Muscle of leg (tissue), 3 donors: ENCODE measurements at regions not wholly inside any gene's neighbourhood (a gene's known extent, or its start where the extent isn't known, plus 50 kb on each side); places are given as distances from the start of the nearest gene placed in this dataset.

Experiments used
- DNase-seq: peaks from one replicate; pipeline ENCODE4 v3.0.0; 2013
- H3K27ac ChIP-seq: one replicate; pipeline ENCODE4 v1.5.1; 2013; ENCODE audit warnings: mild to moderate bottlenecking, low read length, control low read depth
- H3K27me3 ChIP-seq: one replicate; pipeline ENCODE4 v1.6.1; 2013; ENCODE audit warnings: low read length; ENCODE audit not compliant: control insufficient read depth, insufficient read depth
- H3K36me3 ChIP-seq: one replicate; pipeline ENCODE4 v1.6.1; 2013; ENCODE audit warnings: low read length; ENCODE audit not compliant: control insufficient read depth, insufficient read depth
- H3K4me1 ChIP-seq: one replicate; pipeline ENCODE4 v1.6.1; 2013; ENCODE audit warnings: low read length; ENCODE audit not compliant: control insufficient read depth, insufficient read depth
- H3K4me3 ChIP-seq: one replicate; pipeline ENCODE4 v1.5.1; 2013; ENCODE audit warnings: low read length, control low read depth
- H3K9me3 ChIP-seq: replicated peaks from 2 replicates; pipeline ENCODE4 v1.6.1; 2013; ENCODE audit warnings: low read depth, low read length; ENCODE audit not compliant: control insufficient read depth
- WGBS: methylation state at CpG from one replicate; pipeline ENCODE4 v1.1.5; 2013; ENCODE audit warnings: missing lambda C conversion rate; ENCODE audit not compliant: insufficient coverage; 5-methylcytosine and 5-hydroxymethylcytosine counted together

DNA sequence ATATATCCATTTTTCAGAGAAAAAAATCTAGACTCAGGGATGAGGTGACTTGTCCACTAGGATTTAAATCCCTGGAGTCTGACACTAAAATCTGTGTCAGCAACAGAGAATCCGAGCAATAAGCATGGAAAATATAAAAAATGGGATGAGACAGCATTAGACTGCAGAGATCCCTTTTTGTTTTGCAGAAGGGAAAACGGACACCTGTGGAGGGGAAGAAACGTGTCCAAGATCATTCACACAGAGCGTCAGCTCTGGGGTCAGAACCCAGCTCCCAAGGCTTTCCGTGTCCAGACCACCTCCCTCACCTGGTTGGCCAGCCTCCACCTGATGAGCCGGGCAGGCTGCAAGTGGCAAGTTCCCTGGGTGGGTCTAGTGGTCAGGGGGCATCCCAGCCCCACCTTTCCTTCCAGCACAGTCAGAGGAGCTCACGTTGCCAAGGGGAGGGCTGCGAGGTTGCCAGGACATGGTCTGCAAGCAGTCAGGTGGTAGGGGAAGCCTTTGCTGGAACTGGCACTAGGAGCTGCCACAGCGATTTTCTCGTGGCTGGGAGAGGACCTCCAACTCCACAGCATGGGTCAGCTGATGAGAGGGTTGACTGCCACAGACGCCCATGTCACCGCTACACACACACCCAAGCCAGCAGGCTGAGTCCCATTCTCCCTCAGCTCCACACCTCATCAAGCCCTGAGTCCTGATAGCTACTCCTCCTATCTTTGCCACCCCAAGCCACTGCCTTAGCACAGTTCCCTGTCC lies 65.9 kb upstream of the CPLX2 start:
- DNase-seq, result no peak
- Histone ChIP-seq H3K9me3 (no peaks in the 10 kb centered on the region), H3K4me3 (no peak overlapping the region), H3K36me3 (no peaks in the 10 kb centered on the region), H3K4me1 (peaks cover 8% of the 10 kb centered on the region), H3K27me3 (peaks cover 6% of the 10 kb centered on the region), H3K27ac (no peak overlapping the region)
- 72% methylated on average over 8 of the region's 12 CpGs for WGBS

- no peaks in the 10 kb centered on the region for H3K36me3 ChIP-seq
- H3K4me3 ChIP-seq, result no peak overlapping the region
- H3K4me1 ChIP-seq, result peaks cover 8% of the 10 kb centered on the region
- H3K27me3 ChIP-seq, result peaks cover 5% of the 10 kb centered on the region
- H3K27ac ChIP-seq, result no peak overlapping the region
- 78% methylated on average over 5 of the region's 6 CpGs for WGBS
- DNase-seq, result no peak
- H3K9me3 ChIP-seq, result no peaks in the 10 kb centered on the region
These were observed 62.7 kb upstream of the CPLX2 start for GRCh38 chr5:175808711-175809110.

DNA sequence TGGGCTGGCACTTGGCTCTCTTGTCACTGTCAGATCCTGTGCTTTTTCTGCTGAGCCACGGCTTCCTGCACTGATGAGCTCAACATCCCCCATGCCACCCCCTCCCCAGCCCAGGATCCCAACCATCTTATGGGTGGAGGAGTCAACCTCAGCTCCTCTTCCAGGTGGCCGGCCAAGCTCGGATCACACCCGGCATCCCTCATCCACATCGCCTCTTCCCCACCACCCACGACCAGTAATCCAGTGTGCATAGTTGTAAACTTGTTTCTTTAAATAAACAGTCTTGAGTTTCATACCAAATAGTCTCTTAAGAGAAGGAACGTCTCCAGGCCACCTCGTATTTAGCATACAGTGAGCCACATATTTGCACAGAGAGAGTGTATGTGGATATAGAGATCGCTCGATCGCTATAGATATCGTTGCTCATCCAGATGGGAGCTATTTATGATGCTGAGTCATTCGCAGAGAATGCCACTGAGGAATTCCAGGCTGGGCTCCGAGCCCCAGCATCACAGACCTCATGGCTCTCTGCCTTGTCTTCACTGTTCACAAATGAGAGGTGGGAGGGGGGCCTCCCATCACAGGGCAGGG lies 61.8 kb upstream of the CPLX2 start:
- Histone ChIP-seq H3K9me3 (no peaks in the 10 kb centered on the region), H3K27me3 (peaks cover 5% of the 10 kb centered on the region), H3K4me3 (no peak overlapping the region), H3K4me1 (peaks cover 9% of the 10 kb centered on the region), H3K27ac (no peak overlapping the region), H3K36me3 (no peaks in the 10 kb centered on the region)
- DNase-seq, result peak; percentile 77
- WGBS, result 28% methylated on average over 5 of the region's 14 CpGs

DNA sequence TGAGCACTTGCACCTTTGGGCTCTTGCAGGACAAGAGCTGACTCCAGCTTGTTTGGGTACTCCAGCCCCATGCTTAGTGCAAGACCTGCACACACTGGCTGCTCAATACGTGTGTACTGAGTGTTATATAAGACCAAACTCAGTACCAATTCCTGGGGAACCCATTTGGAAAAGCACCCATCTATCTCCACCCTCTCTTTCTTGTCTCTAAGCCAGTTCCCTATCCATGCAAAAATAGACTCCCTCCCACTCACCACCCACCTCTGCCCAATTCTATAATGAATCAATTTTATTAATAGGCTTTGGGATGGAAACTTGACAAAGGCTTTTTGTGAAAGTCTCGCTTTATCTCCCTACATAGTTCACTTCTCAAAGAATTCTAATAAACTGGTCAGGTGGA lies 60.9 kb upstream of the CPLX2 start:
- Histone ChIP-seq H3K27ac (no peak overlapping the region), H3K27me3 (peaks cover 4% of the 10 kb centered on the region), H3K9me3 (no peaks in the 10 kb centered on the region), H3K36me3 (no peaks in the 10 kb centered on the region), H3K4me3 (no peak overlapping the region), H3K4me1 (peaks cover 11% of the 10 kb centered on the region)
- no peak for DNase-seq
- whole genome bisulfite sequencing, result no CpG with 5 or more reads among the region's 2 CpGs

GRCh38 chr5:175811589-175811988 lies 59.8 kb upstream of the CPLX2 start:
- Histone ChIP-seq H3K4me3 (no peak overlapping the region), H3K27me3 (no peaks in the 10 kb centered on the region), H3K9me3 (no peaks in the 10 kb centered on the region), H3K36me3 (no peaks in the 10 kb centered on the region), H3K27ac (no peak overlapping the region), H3K4me1 (peaks cover 11% of the 10 kb centered on the region)
- WGBS, result 83% methylated on average over 2 of the region's 2 CpGs
- no peak for DNase-seq

DNA sequence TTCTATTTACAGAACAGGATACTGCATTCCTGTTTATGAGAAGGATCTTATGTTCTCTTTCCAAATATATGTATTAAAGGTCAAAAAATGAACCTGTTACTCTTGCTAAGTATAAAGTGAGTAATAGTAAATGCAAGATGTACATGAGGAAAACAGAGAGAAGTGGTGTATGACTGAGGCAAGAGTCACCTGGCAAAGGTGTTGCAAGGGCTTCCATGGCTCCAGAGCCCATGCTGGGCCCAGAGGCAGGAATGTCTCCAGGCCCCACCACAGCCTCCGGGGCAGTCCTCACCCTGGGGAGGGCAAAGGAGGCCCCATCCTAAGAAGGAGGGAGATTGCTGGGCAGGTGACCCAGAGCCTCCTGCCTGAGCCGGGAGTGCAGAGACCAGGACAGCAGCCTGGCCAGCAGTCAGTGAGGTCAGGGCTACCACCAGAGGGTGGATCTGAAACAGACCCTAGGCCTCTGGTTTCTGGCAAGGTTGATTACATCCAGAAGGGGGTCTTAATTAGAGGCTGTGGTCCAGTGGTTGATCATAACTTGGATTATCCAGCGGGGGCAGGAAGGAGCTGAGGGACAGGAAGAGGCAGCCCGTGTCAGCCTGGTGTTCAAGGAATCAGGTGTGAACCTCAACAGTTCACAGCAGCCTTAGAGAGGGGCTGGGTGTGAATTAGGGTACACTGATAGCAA lies 57.3 kb upstream of the CPLX2 start:
- H3K9me3 ChIP-seq, result no peaks in the 10 kb centered on the region
- no peak overlapping the region for H3K4me3 ChIP-seq
- WGBS, result 66% methylated on average over 4 of the region's 4 CpGs
- no peaks in the 10 kb centered on the region for H3K27me3 ChIP-seq
- peaks cover 11% of the 10 kb centered on the region for H3K4me1 ChIP-seq
- H3K36me3 ChIP-seq, result no peaks in the 10 kb centered on the region
- DNase-seq, result no peak
- no peak overlapping the region for H3K27ac ChIP-seq

GRCh38 chr5:175814691-175815090 lies 56.7 kb upstream of the CPLX2 start:
- Histone ChIP-seq H3K4me3 (no peak overlapping the region), H3K4me1 (peaks cover 7% of the 10 kb centered on the region), H3K27ac (no peak overlapping the region), H3K36me3 (no peaks in the 10 kb centered on the region), H3K9me3 (no peaks in the 10 kb centered on the region), H3K27me3 (no peaks in the 10 kb centered on the region)
- peak; percentile 51 for DNase-seq
- 31% methylated on average over 3 of the region's 10 CpGs for WGBS

DNA sequence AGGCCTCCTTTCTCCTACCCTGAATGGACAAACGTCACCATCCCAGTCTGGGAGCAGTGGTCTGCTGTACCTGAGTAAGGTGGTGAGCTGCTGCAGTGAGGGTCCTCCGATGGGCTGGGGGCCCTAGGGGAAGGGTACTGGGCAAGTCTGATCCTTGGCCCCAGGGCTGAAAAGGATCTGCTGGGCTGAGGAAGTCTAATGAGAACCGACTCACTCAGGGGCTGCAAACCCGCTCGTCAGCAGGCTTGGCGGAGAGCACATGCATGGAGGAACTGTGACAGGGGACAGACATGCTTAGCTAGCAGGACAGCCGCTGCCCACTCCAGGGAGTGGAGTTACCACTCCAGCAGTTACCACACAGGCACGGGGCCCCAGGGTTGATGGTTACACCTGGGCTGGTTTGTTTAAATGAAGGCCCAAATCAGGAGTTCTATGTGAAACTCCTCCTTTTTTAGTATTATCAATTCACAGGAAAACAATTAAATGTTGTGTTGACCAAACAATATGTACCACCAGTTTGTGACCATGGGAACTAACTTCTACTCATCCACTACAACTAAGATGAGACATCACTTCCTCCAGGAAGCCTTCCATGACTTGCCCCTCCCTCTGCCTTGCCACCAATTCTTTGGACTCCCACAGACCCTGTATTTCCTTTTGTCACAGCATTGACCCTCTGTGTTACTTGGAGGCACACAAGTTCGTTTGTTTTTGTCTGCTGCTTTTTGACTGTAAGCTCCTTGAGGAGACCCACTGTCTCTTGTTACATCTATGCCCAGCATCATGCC lies 56.1 kb upstream of the CPLX2 start:
- no peak overlapping the region for H3K27ac ChIP-seq
- no peaks in the 10 kb centered on the region for H3K36me3 ChIP-seq
- H3K27me3 ChIP-seq, result no peaks in the 10 kb centered on the region
- DNase-seq, result no peak
- no peaks in the 10 kb centered on the region for H3K9me3 ChIP-seq
- no peak overlapping the region for H3K4me3 ChIP-seq
- 87% methylated on average over 6 of the region's 9 CpGs for WGBS
- H3K4me1 ChIP-seq, result peaks cover 2% of the 10 kb centered on the region

DNA sequence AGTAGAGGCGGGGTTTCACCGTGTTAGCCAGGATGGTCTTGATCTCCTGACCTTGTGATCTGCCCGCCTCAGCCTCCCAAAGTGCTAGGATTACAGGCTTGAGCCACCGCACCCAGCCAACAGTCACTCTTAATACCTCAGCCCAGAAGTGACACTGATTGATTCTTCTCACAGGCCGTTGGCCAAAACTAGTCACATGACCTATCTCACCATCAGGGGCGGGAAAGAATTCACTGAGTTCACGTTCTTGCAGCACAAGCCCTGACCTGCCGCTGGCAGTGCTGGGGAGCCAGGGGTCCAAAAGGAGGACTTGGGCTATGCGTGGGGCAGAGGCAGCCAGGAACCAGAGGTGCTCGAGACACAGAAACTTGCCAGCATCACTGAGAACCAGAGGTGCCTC lies 55.0 kb upstream of the CPLX2 start:
- no peaks in the 10 kb centered on the region for H3K9me3 ChIP-seq
- peaks cover 2% of the 10 kb centered on the region for H3K4me1 ChIP-seq
- no peaks in the 10 kb centered on the region for H3K36me3 ChIP-seq
- no peak for DNase-seq
- peaks cover 2% of the 10 kb centered on the region for H3K27me3 ChIP-seq
- 68% methylated on average over 8 of the region's 10 CpGs for WGBS
- no peak overlapping the region for H3K27ac ChIP-seq
- H3K4me3 ChIP-seq, result no peak overlapping the region

DNA sequence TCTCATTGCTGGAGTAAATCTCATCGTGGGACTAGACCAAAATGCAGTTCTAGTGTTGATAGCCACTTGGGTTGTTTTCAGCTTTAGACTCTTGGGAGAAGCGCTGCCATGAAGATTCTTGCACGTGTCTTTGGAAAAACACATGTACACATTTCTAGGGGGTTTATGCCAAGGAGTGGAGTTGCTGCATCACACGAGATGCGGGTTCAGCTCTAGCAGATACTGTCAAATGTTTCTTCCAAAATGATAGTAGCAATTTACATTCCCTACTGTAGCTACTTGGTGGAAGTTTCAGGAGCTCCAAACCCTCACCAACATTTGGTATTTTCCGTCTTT lies 52.3 kb upstream of the CPLX2 start:
- peaks cover 2% of the 10 kb centered on the region for H3K27me3 ChIP-seq
- WGBS, result 86% methylated on average over 5 of the region's 6 CpGs

More for the DNA sequence above, 52.3 kb upstream of the CPLX2 start:
- Histone ChIP-seq H3K27ac (no peak overlapping the region), H3K4me1 (peaks cover 2% of the 10 kb centered on the region), H3K9me3 (no peaks in the 10 kb centered on the region), H3K4me3 (no peak overlapping the region), H3K36me3 (no peaks in the 10 kb centered on the region)
- DNase-seq, result no peak
